Activated naive CD4-positive, alpha-beta T cell treated with anti-CD3 and anti-CD28 coated beads for 36 hours (primary cell): ENCODE measurements at regions not wholly inside any gene's neighbourhood (a gene's known extent, or its start where the extent isn't known, plus 50 kb on each side); places are given as distances from the start of the nearest gene placed in this dataset.

Source experiments
- CTCF ChIA-PET: fragments of 350-600 bp; sonication (Branson Sonifier 250); formaldehyde crosslinking; loops from one replicate; lab custom pipeline; 2021; ENCODE audit warnings: antibody characterized with exemption; lab: Charles Lee
- DNase-seq: peaks from one replicate; pipeline ENCODE4 v3.0.0-alpha.2; 2020
- H3K27ac Mint-ChIP-seq: one replicate; pipeline ENCODE4 v1.8.0; 2021; ENCODE audit warnings: mild to moderate bottlenecking, mixed read lengths
- H3K27me3 Mint-ChIP-seq: one replicate; pipeline ENCODE4 v1.8.0; 2021; ENCODE audit warnings: low read depth, mixed read lengths
- H3K36me3 Mint-ChIP-seq: one replicate; pipeline ENCODE4 v1.8.0; 2021; ENCODE audit warnings: low read depth, mixed read lengths
- H3K4me1 Mint-ChIP-seq: one replicate; pipeline ENCODE4 v1.8.0; 2021; ENCODE audit warnings: low read depth, mixed read lengths
- H3K4me3 Mint-ChIP-seq: one replicate; pipeline ENCODE4 v1.8.0; 2021; ENCODE audit warnings: mild to moderate bottlenecking, moderate library complexity, mixed read lengths
- H3K9me3 Mint-ChIP-seq: one replicate; pipeline ENCODE4 v1.8.0; 2021; ENCODE audit warnings: mixed read lengths
- intact Hi-C: fragments of 100-400 bp; cut with micrococcal nuclease; formaldehyde crosslinking; loops from one replicate; pipeline ENCODE4 v1.15.1; 2023

DNA sequence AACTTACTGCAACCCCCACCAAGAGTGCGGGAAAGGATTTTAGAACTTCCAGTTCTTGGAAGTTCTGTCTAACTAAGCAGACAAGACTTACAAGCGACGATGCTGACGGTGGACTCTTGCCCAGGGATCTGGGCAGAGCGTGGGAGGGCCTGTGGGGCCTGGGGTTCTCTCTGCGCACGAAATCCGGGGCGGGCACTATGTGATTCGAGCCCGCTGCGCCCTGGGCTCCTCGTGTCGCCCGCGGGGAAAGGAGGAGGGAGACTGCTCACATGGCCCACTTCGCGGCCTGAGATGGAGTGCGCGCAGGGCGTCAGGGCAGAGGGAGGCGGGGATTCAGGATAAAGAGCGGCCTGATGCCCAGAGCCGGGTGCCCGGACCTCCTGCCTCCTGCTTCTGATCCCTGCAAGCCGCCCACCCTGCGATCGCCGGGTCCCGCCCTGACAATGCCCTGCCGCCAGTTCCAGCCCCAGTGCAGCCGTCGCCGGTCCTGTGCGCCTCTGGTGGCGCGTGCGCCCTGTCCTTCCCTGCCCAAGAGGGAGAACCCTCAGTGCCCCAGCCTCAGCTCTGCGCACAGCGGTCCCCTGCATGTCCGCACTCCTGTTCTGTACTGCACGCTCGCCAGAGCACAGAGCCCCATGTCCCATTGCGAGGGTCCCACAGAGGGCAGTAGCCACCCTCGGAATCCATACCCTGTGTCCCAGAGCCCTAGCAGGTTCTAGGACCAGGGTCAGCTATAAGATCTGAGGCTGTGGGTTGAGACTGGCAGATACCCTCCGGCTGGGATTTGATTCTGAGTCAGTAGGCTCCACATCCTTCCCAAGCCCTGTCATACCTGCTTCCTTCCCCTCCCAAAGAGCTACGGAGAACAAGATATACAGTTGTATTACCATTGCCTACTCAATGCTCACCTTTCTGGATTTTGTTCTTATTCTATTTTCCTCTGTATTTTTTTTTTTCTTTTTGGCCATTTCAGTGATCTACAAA, 99.4 kb upstream of the TMEM106B start:
- peak; percentile 29 for DNase-seq
- Mint-ChIP-seq H3K4me1 (peaks cover 10% of the 10 kb centered on the region), H3K4me3 (peak overlapping the region; percentile 65), H3K27ac (no peak overlapping the region), H3K27me3 (peaks cover 22% of the 10 kb centered on the region), H3K9me3 (no peaks in the 10 kb centered on the region), H3K36me3 (no peaks in the 10 kb centered on the region)
- CTCF ChIA-PET: interaction anchor here (0.6 to 0.7 kb wide), 2 partner anchors 206 to 242 kb away, joined by 3 to 4 read pairs; no protein-coding TSS in a partner anchor
- intact Hi-C loops: loop anchor here (1.0 to 5.0 kb wide), 2 partner anchors 181 to 211 kb away; no protein-coding TSS in a partner anchor

DNA sequence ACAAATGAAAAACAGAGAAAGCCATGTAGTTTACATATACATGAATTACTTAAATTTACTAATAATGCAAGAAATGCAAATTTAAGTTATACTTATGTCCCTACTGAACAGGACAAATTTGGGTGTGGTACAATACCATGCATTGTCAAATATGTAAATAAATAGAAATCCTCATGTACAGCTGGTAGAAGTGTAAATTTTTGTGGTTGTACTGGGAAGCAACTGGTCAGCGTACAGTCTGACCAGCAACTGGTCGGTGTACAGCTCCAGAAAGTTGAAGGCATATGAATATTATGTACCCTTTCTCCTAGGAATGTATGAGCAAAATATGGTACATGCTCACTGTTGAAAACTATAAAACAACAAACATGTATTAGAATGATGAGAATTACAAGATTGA, 93.9 kb upstream of the TMEM106B start:
- DNase-seq: no peak
- no peak overlapping the region for H3K4me3 Mint-ChIP-seq
- no peak overlapping the region for H3K27ac Mint-ChIP-seq
- H3K9me3 Mint-ChIP-seq: no peaks in the 10 kb centered on the region
- H3K4me1 Mint-ChIP-seq: peaks cover 1% of the 10 kb centered on the region
- H3K27me3 Mint-ChIP-seq: peaks cover 7% of the 10 kb centered on the region
- intact Hi-C loops: no loop called here
- CTCF ChIA-PET: interaction anchor here (0.8 to 1.0 kb wide), 2 partner anchors 56 to 341 kb away, joined by 3 to 4 read pairs; no protein-coding TSS in a partner anchor
- no peaks in the 10 kb centered on the region for H3K36me3 Mint-ChIP-seq

DNA sequence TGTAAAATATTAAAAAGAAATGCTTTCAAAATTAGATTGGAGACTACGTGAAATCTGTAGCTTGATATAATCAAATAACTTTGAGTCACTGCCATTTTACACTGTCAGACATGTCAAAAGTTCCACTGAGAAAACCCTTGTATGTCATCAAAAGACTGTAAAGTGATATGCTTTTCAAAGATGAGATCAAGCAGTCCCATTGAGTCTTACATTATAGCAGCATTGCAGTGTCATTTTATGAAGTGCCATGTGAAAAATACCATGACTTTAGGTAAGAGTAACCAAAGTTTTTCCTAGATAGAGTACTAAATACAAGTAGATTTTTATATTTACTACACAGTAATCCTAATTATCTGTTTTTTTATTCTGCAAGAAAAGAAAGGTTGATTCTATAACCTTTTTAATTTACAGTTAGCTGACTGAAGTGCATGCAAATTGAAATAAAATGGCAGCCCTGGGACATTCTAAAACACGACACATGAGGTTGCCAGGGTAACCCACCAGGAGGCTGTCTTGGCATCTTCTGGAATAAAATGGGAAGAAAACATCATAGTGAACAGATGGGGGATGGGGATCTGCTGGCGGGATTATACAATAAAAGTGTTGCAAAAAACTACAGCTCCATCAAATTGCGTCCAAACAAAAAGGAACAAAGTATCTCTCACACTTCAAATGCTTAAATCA, 91.3 kb upstream of the TMEM106B start:
- CTCF ChIA-PET: interaction anchor here (1.2 kb wide), 1 partner anchor 11 kb away, joined by 4 read pairs; no protein-coding TSS in a partner anchor
- Mint-ChIP-seq H3K4me3 (no peak overlapping the region), H3K4me1 (no peaks in the 10 kb centered on the region), H3K9me3 (no peaks in the 10 kb centered on the region), H3K27ac (no peak overlapping the region), H3K27me3 (peaks cover 4% of the 10 kb centered on the region), H3K36me3 (no peaks in the 10 kb centered on the region)
- intact Hi-C loops: no loop called here
- DNase-seq: no peak

DNA sequence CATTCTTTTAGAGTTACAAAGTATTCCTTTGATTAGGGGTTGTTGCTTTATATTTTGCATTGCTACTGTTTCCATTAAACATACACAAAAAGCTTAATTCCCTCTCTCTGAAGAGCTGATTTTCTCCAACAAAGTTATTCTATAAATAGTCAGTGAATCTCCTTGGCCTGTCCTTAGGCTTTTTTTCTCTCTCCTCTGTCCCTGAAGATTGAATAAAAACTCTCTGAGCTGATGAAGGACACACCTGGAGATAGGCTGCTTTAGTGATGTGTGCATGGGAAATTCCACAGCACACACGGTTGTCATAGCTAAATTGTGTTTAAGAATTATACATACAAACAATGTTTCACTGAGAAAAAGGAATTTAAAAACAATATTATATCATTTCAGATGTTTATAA, 90.5 kb upstream of the TMEM106B start:
- Mint-ChIP-seq H3K27me3 (peaks cover 4% of the 10 kb centered on the region), H3K4me3 (no peak overlapping the region), H3K36me3 (no peaks in the 10 kb centered on the region), H3K4me1 (no peaks in the 10 kb centered on the region), H3K9me3 (no peaks in the 10 kb centered on the region), H3K27ac (no peak overlapping the region)
- DNase-seq: no peak
- CTCF ChIA-PET: interaction anchor here (0.6 kb wide), 1 partner anchor 169 kb away, joined by 3 read pairs; no protein-coding TSS in a partner anchor
- intact Hi-C loops: no loop called here

DNA sequence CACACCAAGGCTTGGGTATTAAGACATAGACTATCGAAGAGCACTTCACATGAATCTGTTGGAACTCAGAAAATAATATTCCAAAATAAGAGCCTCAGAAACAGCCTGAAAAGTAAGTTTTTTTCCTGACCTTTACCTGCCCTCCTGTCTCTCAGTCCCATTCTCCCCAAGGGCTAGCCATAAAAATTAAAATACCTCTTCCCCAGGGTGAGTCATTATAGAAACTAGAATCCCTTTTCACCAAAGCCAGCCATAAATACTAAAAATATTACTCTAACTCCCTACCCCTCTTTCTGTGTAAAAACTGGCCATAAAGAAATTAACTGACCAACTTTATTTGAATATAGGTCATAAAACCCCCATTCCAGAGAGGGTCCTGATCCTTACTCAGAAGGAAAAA, 87.9 kb upstream of the TMEM106B start:
- Mint-ChIP-seq H3K27ac (no peak overlapping the region), H3K27me3 (peaks cover 4% of the 10 kb centered on the region), H3K36me3 (no peaks in the 10 kb centered on the region), H3K4me1 (peaks cover 5% of the 10 kb centered on the region), H3K9me3 (no peaks in the 10 kb centered on the region), H3K4me3 (no peak overlapping the region)
- CTCF ChIA-PET: no interaction called here
- no peak for DNase-seq
- intact Hi-C loops: no loop called here

DNA sequence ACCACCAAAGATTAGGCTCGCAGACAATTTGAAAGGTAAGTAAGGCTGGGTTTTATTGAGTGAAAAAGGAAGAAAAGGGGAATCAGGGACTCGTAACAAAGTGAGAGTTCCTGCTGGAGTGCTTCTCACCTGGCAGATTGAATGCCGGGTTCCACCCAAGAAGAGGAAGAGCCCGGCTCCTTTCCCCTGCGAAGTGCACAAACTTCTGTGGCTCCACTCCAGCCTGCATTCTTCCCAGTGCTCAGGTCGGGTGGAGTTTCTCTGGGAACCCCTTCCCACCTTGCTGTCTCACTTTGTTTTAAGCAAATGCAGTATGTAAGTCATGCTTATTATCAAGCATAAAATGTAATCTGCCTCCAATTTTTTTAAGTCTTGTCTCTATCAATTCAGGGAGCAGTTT, 87.1 kb upstream of the TMEM106B start:
- Mint-ChIP-seq H3K4me3 (no peak overlapping the region), H3K36me3 (no peaks in the 10 kb centered on the region), H3K9me3 (no peaks in the 10 kb centered on the region), H3K4me1 (peaks cover 5% of the 10 kb centered on the region), H3K27ac (no peak overlapping the region), H3K27me3 (peaks cover 4% of the 10 kb centered on the region)
- no peak for DNase-seq
- CTCF ChIA-PET: no interaction called here
- intact Hi-C loops: no loop called here

DNA sequence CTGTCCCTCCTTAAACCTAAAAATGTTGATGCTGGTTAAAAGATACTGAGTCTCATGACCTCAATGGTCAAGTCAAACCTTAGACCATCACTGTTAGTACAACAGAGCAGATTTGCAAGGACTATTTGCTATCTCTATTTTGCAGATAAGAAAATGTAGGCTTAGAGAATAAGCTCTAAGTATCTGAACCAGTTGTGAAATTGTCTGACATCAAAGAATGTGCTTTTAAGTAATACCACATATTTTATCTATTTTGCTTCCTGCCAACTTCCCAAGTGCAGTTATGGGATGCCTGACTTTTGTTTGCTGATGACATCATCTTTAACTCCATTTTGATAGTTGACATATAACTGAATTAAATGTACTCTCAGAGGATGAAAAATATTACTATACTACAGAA, 83.6 kb upstream of the TMEM106B start:
- CTCF ChIA-PET: interaction anchor here (1.3 kb wide), 1 partner anchor 23 kb away, joined by 3 read pairs; no protein-coding TSS in a partner anchor
- H3K9me3 Mint-ChIP-seq: peaks cover 2% of the 10 kb centered on the region
- intact Hi-C loops: no loop called here
- H3K27ac Mint-ChIP-seq: no peak overlapping the region
- H3K27me3 Mint-ChIP-seq: peaks cover 3% of the 10 kb centered on the region
- no peaks in the 10 kb centered on the region for H3K36me3 Mint-ChIP-seq
- no peak overlapping the region for H3K4me3 Mint-ChIP-seq
- H3K4me1 Mint-ChIP-seq: peaks cover 11% of the 10 kb centered on the region
- no peak for DNase-seq

DNA sequence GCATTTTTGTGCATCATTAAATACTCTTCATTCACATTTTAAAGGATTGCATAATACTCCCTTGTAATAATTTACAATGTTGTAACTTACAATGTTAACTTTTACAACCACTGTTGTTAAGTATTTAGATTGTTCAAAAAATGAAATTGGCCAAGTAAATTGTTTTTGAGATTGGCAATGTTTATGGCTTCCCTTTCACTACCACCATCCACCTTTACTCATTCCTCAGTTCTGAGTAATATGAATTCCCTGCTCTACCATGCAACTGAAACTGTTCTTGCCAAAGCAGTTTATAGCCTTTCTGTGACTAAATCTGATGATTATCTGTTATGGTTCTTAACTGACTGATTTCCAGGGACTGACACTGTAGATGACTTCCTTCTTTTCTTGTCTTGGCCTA, 80.5 kb upstream of the TMEM106B start:
- intact Hi-C loops: no loop called here
- Mint-ChIP-seq H3K9me3 (peaks cover 7% of the 10 kb centered on the region), H3K4me3 (no peak overlapping the region), H3K27ac (no peak overlapping the region), H3K27me3 (no peaks in the 10 kb centered on the region), H3K36me3 (no peaks in the 10 kb centered on the region), H3K4me1 (peaks cover 11% of the 10 kb centered on the region)
- no peak for DNase-seq
- CTCF ChIA-PET: no interaction called here

DNA sequence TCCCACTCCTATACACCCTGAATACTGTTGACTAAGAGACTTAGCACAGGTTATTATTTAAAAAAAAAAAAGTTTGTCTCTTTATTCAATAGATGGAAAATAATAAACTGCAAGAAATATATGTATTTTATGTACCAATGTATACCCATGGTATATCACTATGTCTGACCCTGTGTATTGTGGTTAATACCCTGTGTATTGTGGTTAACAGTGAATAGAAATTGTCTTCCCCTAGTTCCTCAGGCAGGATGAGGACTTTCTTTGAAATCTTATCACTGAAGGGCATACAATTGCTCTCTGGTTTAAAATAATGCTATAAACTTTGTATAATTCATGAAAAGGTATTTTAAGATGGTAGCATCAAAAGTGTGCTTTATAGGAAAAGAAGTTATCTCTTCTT, 80.0 kb upstream of the TMEM106B start:
- Mint-ChIP-seq H3K36me3 (no peaks in the 10 kb centered on the region), H3K27ac (no peak overlapping the region), H3K9me3 (peaks cover 7% of the 10 kb centered on the region), H3K27me3 (no peaks in the 10 kb centered on the region), H3K4me3 (no peak overlapping the region), H3K4me1 (peaks cover 11% of the 10 kb centered on the region)
- no peak for DNase-seq
- CTCF ChIA-PET: no interaction called here
- intact Hi-C loops: no loop called here

DNA sequence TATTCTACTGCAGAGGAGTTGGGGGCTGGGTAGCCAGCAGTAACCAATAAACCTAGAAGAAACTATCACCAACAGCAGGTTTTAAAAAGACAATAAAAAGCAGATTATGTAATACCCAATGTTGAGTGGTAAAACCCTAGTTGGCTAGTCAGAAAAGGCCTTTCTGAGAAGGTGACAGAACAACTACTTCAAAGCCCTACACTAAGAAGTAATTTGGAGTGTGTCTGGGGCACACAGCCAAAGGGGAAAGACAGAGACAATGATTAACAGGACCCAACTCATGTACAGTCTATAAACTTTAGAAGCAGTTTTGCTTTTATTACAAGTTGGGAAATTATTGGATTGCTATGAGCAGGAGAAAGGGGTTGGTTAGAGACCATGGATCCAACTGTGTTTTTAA, 77.2 kb upstream of the TMEM106B start:
- Mint-ChIP-seq H3K9me3 (peaks cover 7% of the 10 kb centered on the region), H3K4me1 (peaks cover 6% of the 10 kb centered on the region), H3K4me3 (no peak overlapping the region), H3K36me3 (no peaks in the 10 kb centered on the region), H3K27ac (no peak overlapping the region), H3K27me3 (no peaks in the 10 kb centered on the region)
- no peak for DNase-seq
- CTCF ChIA-PET: interaction anchor here (0.6 kb wide), 1 partner anchor 222 kb away, joined by 3 read pairs; no protein-coding TSS in a partner anchor
- intact Hi-C loops: no loop called here

DNA sequence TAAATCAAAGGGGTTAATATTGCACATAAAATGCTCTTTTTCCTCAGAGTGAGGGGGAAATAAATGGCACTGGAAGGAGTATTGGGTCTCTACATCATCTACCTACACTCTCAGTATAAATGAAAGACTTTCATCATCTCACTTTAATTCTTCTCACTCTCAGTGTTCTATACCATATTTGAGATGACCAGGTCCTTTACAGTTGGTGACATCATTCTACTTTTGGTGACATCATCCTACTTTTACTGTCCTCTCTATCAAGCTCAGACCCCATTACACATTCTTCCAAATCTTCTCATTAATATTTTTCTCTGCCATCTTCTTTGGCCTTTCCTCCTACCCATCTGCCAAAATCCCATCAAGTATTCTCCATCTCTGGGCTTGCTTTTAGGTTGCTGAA, 74.6 kb upstream of the TMEM106B start:
- intact Hi-C loops: no loop called here
- CTCF ChIA-PET: no interaction called here
- H3K27ac Mint-ChIP-seq: no peak overlapping the region
- no peaks in the 10 kb centered on the region for H3K4me1 Mint-ChIP-seq
- peaks cover 7% of the 10 kb centered on the region for H3K9me3 Mint-ChIP-seq
- no peak overlapping the region for H3K4me3 Mint-ChIP-seq
- no peaks in the 10 kb centered on the region for H3K36me3 Mint-ChIP-seq
- H3K27me3 Mint-ChIP-seq: no peaks in the 10 kb centered on the region
- DNase-seq: no peak

DNA sequence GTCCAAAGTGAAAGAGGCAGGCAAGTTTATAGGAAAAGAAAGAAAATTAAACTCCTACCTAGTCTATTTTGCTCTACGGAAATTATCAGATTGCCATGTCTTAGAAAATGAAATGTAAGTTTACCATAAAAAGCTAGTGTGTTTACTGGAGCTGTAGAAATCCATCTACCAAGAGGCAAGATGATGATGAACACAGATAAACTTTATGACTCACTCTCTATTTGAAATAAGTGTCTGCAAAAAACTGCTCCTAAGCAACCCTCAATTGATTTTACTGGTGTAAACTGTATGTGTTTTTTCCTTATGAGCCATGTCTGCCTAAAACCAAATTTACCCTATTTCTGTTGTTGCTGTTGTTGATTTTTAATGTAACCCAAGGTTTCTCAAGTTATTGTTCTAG, 73.8 kb upstream of the TMEM106B start:
- DNase-seq: no peak
- no peak overlapping the region for H3K27ac Mint-ChIP-seq
- H3K4me1 Mint-ChIP-seq: no peaks in the 10 kb centered on the region
- H3K27me3 Mint-ChIP-seq: no peaks in the 10 kb centered on the region
- H3K4me3 Mint-ChIP-seq: no peak overlapping the region
- intact Hi-C loops: no loop called here
- CTCF ChIA-PET: no interaction called here
- H3K9me3 Mint-ChIP-seq: peaks cover 6% of the 10 kb centered on the region
- H3K36me3 Mint-ChIP-seq: peaks cover 2% of the 10 kb centered on the region
